Upper lobe of left lung (tissue), 6 donors: ENCODE measurements at regions not wholly inside any gene's neighbourhood (a gene's known extent, or its start where the extent isn't known, plus 50 kb on each side); places are given as distances from the start of the nearest gene placed in this dataset.

Experiments used
- ATAC-seq, 2 donors: fragments of 200-7000 bp; cut with Tn5 transposase; one replicate each; pipeline ENCODE4 v1.9.1; 2022; ENCODE audit warnings: mild to moderate bottlenecking in 2 of 2, moderate library complexity in 2 of 2; ENCODE audit not compliant: low FRiP score in 2 of 2
- DNase-seq, 2 donors: peaks; one replicate each; pipeline ENCODE4 v3.0.0-alpha.2; 2019 to 2020
- H3K27ac ChIP-seq, 4 donors: fragments of 200-600 bp; sonication (generic); one replicate each; pipeline ENCODE4 v1.5.1; 2016 to 2019
- H3K27me3 ChIP-seq, 4 donors: fragments of 200-600 bp; sonication (generic); one replicate each; pipeline ENCODE4 v1.5.1; 2017 to 2019
- H3K36me3 ChIP-seq, 4 donors: fragments of 200-600 bp; sonication (generic); one replicate each; pipeline ENCODE4 v1.5.1; 2016 to 2019
- H3K4me1 ChIP-seq, 4 donors: fragments of 200-600 bp; sonication (generic); one replicate each; pipeline ENCODE4 v1.5.1; 2018 to 2019
- H3K4me3 ChIP-seq, 4 donors: fragments of 200-600 bp; sonication (generic); one replicate each; pipeline ENCODE4 v1.5.1; 2017 to 2019; ENCODE audit warnings: mild to moderate bottlenecking in 2 of 4, moderate library complexity in 1 of 4
- H3K9me3 ChIP-seq, 4 donors: fragments of 200-600 bp; sonication (generic); one replicate each; pipeline ENCODE4 v1.5.1; 2018 to 2019
- EP300 ChIP-seq, 4 donors: sonication (generic); formaldehyde crosslinking; IDR thresholded peaks; one replicate each; pipeline ENCODE4 v1.5.1; 2017; ENCODE audit warnings: antibody characterized with exemption in 4 of 4, control low read depth in 2 of 4
- POLR2A ChIP-seq, 4 donors: fragments of 450-650 bp; IDR thresholded peaks; one replicate each; pipeline ENCODE4 v1.5.1; 2016 to 2017; ENCODE audit warnings: antibody characterized with exemption in 4 of 4, mild to moderate bottlenecking in 2 of 4
- POLR2AphosphoS5 ChIP-seq, 2 donors: sonication (generic); formaldehyde crosslinking; IDR thresholded peaks; one replicate each; pipeline ENCODE4 v1.5.1; 2017; ENCODE audit warnings: antibody characterized with exemption in 2 of 2
- WGBS, 2 donors: methylation state at CpG; one replicate each; pipeline ENCODE4 v1.1.5; 2017 to 2018; 5-methylcytosine and 5-hydroxymethylcytosine counted together
- small RNA-seq, 4 donors: library from RNA; depleted of rRNA; stranded (forward); fragments of <200 nt; gene quantifications; one replicate each; pipeline ENCODE3, GENCODE V24; 2016
- TF ChIP-seq, protein P1 (sequence below), 6 experiments: fragments of 450-650 bp in 4 of 6; fragments of 200-600 bp in 2 of 6; sonication (generic) in 2 of 6; IDR thresholded peaks; one replicate each; pipeline ENCODE4 v1.5.1; 2016 to 2019; ENCODE audit warnings: antibody characterized with exemption in 6 of 6
- donor health status: DM: no; HTN: no; CAD: no; lungs with moderate emphysema.
- donor health status: DM: no; HTN: yes; CAD: no; lungs with severe emphysema.

DNA sequence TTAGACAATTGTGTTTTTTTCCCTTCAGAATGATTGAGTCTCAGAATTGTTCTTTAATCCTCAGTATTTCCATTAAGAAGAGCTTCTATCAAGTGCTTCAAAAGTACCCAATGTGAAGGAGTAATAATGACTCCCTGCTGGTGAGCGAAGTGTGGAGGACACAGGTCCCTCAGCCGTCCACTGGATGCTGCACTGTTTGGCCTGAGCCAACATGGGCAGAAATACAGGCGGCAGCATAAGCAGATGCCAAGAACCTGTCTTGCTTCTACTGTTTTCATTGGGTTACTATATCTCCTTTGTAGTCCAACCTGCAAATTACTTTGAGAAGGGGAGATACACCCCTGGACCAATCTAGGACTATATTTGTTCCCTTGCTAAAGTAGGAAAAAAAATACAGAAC is 55.3 kb upstream of the DPH5 start:
- Histone ChIP-seq H3K27ac (no peak overlapping the region), H3K4me3 (no peak overlapping the region), H3K9me3 (no peaks in the 10 kb centered on the region), H3K4me1 (no peaks in the 10 kb centered on the region), H3K27me3 (no peaks in the 10 kb centered on the region), H3K36me3 (no peaks in the 10 kb centered on the region)
- TF ChIP-seq, protein P1, sequence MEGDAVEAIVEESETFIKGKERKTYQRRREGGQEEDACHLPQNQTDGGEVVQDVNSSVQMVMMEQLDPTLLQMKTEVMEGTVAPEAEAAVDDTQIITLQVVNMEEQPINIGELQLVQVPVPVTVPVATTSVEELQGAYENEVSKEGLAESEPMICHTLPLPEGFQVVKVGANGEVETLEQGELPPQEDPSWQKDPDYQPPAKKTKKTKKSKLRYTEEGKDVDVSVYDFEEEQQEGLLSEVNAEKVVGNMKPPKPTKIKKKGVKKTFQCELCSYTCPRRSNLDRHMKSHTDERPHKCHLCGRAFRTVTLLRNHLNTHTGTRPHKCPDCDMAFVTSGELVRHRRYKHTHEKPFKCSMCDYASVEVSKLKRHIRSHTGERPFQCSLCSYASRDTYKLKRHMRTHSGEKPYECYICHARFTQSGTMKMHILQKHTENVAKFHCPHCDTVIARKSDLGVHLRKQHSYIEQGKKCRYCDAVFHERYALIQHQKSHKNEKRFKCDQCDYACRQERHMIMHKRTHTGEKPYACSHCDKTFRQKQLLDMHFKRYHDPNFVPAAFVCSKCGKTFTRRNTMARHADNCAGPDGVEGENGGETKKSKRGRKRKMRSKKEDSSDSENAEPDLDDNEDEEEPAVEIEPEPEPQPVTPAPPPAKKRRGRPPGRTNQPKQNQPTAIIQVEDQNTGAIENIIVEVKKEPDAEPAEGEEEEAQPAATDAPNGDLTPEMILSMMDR (IDR thresholded peaks at IDR 0.05), result no peak
- TF ChIP-seq POLR2A (IDR thresholded peaks at IDR 0.05) (no peak), POLR2AphosphoS5 (IDR thresholded peaks at IDR 0.05) (no peak), EP300 (IDR thresholded peaks at IDR 0.05) (no peak)
- DNase-seq (no peak), ATAC-seq (no peak)
- WGBS, 2 donors, result 95 to 97% methylated on average over 3 of the region's 3 CpGs

DNA sequence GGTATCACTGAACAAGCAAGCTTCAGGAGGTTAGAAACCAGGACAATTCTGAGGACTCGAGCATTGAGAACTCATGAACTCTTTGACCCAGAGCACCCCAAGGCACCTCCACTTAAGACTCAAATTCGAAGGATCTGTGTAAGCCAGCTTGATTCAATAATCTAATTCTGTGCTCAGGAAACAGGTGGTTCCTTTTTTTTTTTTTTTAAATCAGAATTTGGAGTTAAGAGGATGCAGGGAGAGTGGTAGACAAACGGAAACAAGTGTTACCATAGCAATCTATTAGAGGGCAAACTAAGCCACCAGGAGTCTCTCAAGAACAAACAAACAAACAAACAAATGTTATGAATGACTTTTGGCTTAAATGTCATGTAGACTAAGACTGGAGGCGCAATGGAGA is 53.8 kb upstream of the DPH5 start:
- DNase-seq (no peak), ATAC-seq (no peak)
- H3K4me1 ChIP-seq, result no peaks in the 10 kb centered on the region
- TF ChIP-seq, protein P1 (IDR thresholded peaks at IDR 0.05), result no peak
- TF ChIP-seq POLR2AphosphoS5 (IDR thresholded peaks at IDR 0.05) (no peak), POLR2A (IDR thresholded peaks at IDR 0.05) (no peak)
- H3K27ac ChIP-seq, result no peak overlapping the region
- WGBS, 2 donors, result 71 to 74% methylated on average over 4 of the region's 4 CpGs
- H3K9me3 ChIP-seq, result no peaks in the 10 kb centered on the region
- H3K36me3 ChIP-seq, result no peaks in the 10 kb centered on the region
- H3K4me3 ChIP-seq, result no peak overlapping the region
- no peaks in the 10 kb centered on the region for H3K27me3 ChIP-seq

- DNase-seq (no peak), ATAC-seq (no peak)
- Histone ChIP-seq H3K9me3 (no peaks in the 10 kb centered on the region), H3K27me3 (no peaks in the 10 kb centered on the region), H3K4me1 (no peaks in the 10 kb centered on the region), H3K4me3 (no peak overlapping the region), H3K27ac (no peak overlapping the region), H3K36me3 (no peaks in the 10 kb centered on the region)
- 95 to 96% methylated on average over 4 of the region's 4 CpGs for WGBS, 2 donors
- TF ChIP-seq EP300 (IDR thresholded peaks at IDR 0.05), result no peak
- no peak for TF ChIP-seq POLR2AphosphoS5 (IDR thresholded peaks at IDR 0.05)
- TF ChIP-seq, protein P1 (IDR thresholded peaks at IDR 0.05), result no peak
- TF ChIP-seq POLR2A (IDR thresholded peaks at IDR 0.05), result no peak
Measured at GRCh38 chr1:101077849-101078248, 52.3 kb upstream of the DPH5 start.

GRCh38 chr1:101075926-101076325 is 50.3 kb upstream of the DPH5 start:
- no peaks in the 10 kb centered on the region for H3K9me3 ChIP-seq
- peaks cover 0 to 8% (median 2%) of the 10 kb centered on the region in 4 donors for H3K4me1 ChIP-seq
- H3K4me3 ChIP-seq, result no peak overlapping the region
- ATAC-seq, result no peak
- TF ChIP-seq, protein P1 (IDR thresholded peaks at IDR 0.05), result no peak
- TF ChIP-seq EP300 (IDR thresholded peaks at IDR 0.05) (no peak), POLR2A (IDR thresholded peaks at IDR 0.05) (no peak), POLR2AphosphoS5 (IDR thresholded peaks at IDR 0.05) (no peak)
- DNase-seq, result no peak
- H3K27me3 ChIP-seq, result no peaks in the 10 kb centered on the region
- 98 to 100% methylated on average over 2 of the region's 2 CpGs for WGBS, 2 donors
- H3K36me3 ChIP-seq, result no peaks in the 10 kb centered on the region
- no peak overlapping the region for H3K27ac ChIP-seq

Small RNA genes in the stretch of these regions (small RNA-seq; reads per million reads assigned to genes)
- 0 reads per million in 4 donors for gene RF00424
